ENCODE measurements at regions not wholly inside any gene's neighbourhood (a gene's known extent, or its start where the extent isn't known, plus 50 kb on each side); places are given as distances from the start of the nearest gene placed in this dataset.

GRCh38 chr16:10308305-10309193, 77.3 kb upstream of the ATF7IP2 start:
- no peak overlapping the region for H4K8ac ChIP-seq (ENCODE audit: extremely low read depth, insufficient read depth, low read length)
- ChIA-PET POLR2A (ENCODE audit: partially characterized antibody) (no interaction called here), CTCF (ENCODE audit: partially characterized antibody) (interaction anchor here (1.3 kb wide), 1 partner anchor 428 kb away, joined by 3 read pairs; no protein-coding TSS in a partner anchor)
- no peak overlapping the region for H3K4me2 ChIP-seq (ENCODE audit: insufficient read depth in 1 of 2, low read depth in 2 of 2, low read length in 2 of 2)
- H3K56ac ChIP-seq (replicated peaks; ENCODE audit: insufficient read length, low read depth, low read length) = no peak overlapping the region
- no peak overlapping the region for H3K4ac ChIP-seq (replicated peaks; ENCODE audit: insufficient read length, low read depth, low read length)
- no peaks in the 10 kb centered on the region for H3K27me3 ChIP-seq (replicated peaks in 1 of 4; ENCODE audit: control insufficient read depth in 3 of 4, extremely low read depth in 1 of 4, insufficient read depth in 3 of 4, low read length in 3 of 4)
- H3K9me3 ChIP-seq (ENCODE audit: insufficient read depth in 2 of 2, low read depth in 1 of 2, low read length in 1 of 2) = no peaks in the 10 kb centered on the region
- H2BK5ac ChIP-seq (ENCODE audit: low read depth, low read length) = no peak overlapping the region
- H3K9ac ChIP-seq (replicated peaks in 1 of 4; ENCODE audit: extremely low read depth in 1 of 4, low read depth in 3 of 4, low read length in 3 of 4) = no peak overlapping the region
- no peak overlapping the region for H4K91ac ChIP-seq (replicated peaks; ENCODE audit: insufficient read length, low read length)
- H3K27ac ChIP-seq (ENCODE audit: low read depth, low read length) = no peak overlapping the region
- WGBS, 2 experiments (ENCODE audit: extremely low coverage in 1 of 2, insufficient coverage in 1 of 2, insufficient read length in 1 of 2, insufficient replicate concordance in 2 of 2, low coverage in 1 of 2, low lambda C conversion rate in 2 of 2, missing lambda C conversion rate in 1 of 2) = 87% methylated on average over 13 of the region's 15 CpGs; no CpG with 5 or more reads in 1 of the 2 experiments
- no peak overlapping the region for H2BK120ac ChIP-seq (replicated peaks; ENCODE audit: low read depth, low read length)
- FAIRE-seq = no peak
- H3K14ac ChIP-seq (ENCODE audit: insufficient read length) = no peak overlapping the region
- H3K4me1 ChIP-seq (replicated peaks in 1 of 4; ENCODE audit: control insufficient read depth in 3 of 4, insufficient read depth in 4 of 4, low read length in 3 of 4) = no peaks in the 10 kb centered on the region
- no peaks in the 10 kb centered on the region for H3K23me2 ChIP-seq (ENCODE audit: low read depth, low read length)
- no peak overlapping the region for H2BK12ac ChIP-seq (ENCODE audit: low read depth, low read length)
- H4K20me1 ChIP-seq (replicated peaks in 1 of 2; ENCODE audit: control insufficient read depth in 1 of 2, insufficient read depth in 2 of 2, low read length in 2 of 2) = no peaks in the 10 kb centered on the region
- no peak overlapping the region for H3K23ac ChIP-seq (ENCODE audit: insufficient read length)
- H3K18ac ChIP-seq (ENCODE audit: extremely low read depth, low read length) = no peak overlapping the region
- H3K79me1 ChIP-seq (ENCODE audit: low read depth, low read length) = no peaks in the 10 kb centered on the region
- no peak overlapping the region for H4K5ac ChIP-seq (ENCODE audit: insufficient read length, low read depth, low read length)
- no peak overlapping the region for H2BK15ac ChIP-seq (ENCODE audit: low read length)
- no peak overlapping the region for H2BK20ac ChIP-seq (ENCODE audit: low read length)
- no peaks in the 10 kb centered on the region for H3K36me3 ChIP-seq (ENCODE audit: control insufficient read depth in 2 of 4, insufficient read depth in 4 of 4, low read length in 3 of 4)
- no peaks in the 10 kb centered on the region for H3K79me2 ChIP-seq (ENCODE audit: control insufficient read depth in 1 of 2, insufficient read depth in 2 of 2, low read length in 2 of 2)
- TF ChIP-seq CEBPB (IDR thresholded peaks at IDR 0.05; ENCODE audit: low read depth, low read length) (peak; percentile 58; the same call in 1 of the 2 replicates), SAP30 (IDR thresholded peaks at IDR 0.05; ENCODE audit: insufficient read depth, insufficient replicate concordance, low read length) (no peak)
- H3K4me3 ChIP-seq (ENCODE audit: extremely low read depth in 1 of 4, insufficient read depth in 2 of 4, low read depth in 3 of 4, low read length in 4 of 4) = no peak overlapping the region
- no peak overlapping the region for H2AFZ ChIP-seq (ENCODE audit: low read length)
- DNase-seq (ENCODE audit: low read depth in 1 of 2, low spot score in 2 of 2) = no peak
- H2AK5ac ChIP-seq (ENCODE audit: low read depth, low read length) = no peak overlapping the region

All from H1 (cell line).